HepG2 (cell line): ENCODE measurements at regions not wholly inside any gene's neighbourhood (a gene's known extent, or its start where the extent isn't known, plus 50 kb on each side); places are given as distances from the start of the nearest gene placed in this dataset.

Experiments
- ATAC-seq: fragments of 200-7000 bp; cut with Tn5 transposase; 3 replicates; pipeline ENCODE4 v1.9.1; 2020; ENCODE audit warnings: mild to moderate bottlenecking, moderate library complexity
- BruUV-seq: library from RNA; stranded (reverse); fragments of 400-500 nt; replicated peaks from 2 replicates; lab custom pipeline; 2021; lab: Mats Ljungman, UMichigan
- CTCF ChIA-PET: fragments of 300-600 bp; formaldehyde crosslinking; extraction: SDS; loops from one replicate; lab custom pipeline; 2021; ENCODE audit warnings: low total read pairs, inconsistent platforms, low intra/inter-chr PET ratio; lab: Yijun Ruan, JAX
- POLR2A ChIA-PET: fragments of 350-600 bp; sonication (Branson Sonifier 250); formaldehyde crosslinking; loops from one replicate; lab custom pipeline; 2020; ENCODE audit warnings: antibody characterized with exemption, inconsistent platforms; lab: Yijun Ruan, JAX
- DNase-seq: peaks from one replicate; pipeline ENCODE4 v3.0.0-alpha.2; 2015; ENCODE audit warnings: low spot score
- FAIRE-seq: peaks from 3 replicates; lab custom pipeline; 2011; peaks lifted over from hg19 to GRCh38; lab: Jason Lieb, UNC
- H2AFZ ChIP-seq: one replicate; pipeline ENCODE4 v1.6.1; 2011; ENCODE audit warnings: low read length, inconsistent platforms
- H3K27ac ChIP-seq: fragments of 300-600 bp; 3 replicates; pipeline ENCODE4 v1.8.0; 2011; ENCODE audit warnings: mixed run types, mild to moderate bottlenecking, mixed read lengths, low read length, inconsistent platforms; ENCODE audit not compliant: insufficient read depth; ENCODE audit errors: extremely low read length
- H3K27me3 ChIP-seq, 2 experiments: fragments of 200-600 bp in 1 of 2; 2 replicates in 1 of 2; 3 replicates in 1 of 2; pipeline versions ENCODE4 v1.6.0 to v1.8.0; 2011; ENCODE audit warnings: low read length in 2 of 2, mild to moderate bottlenecking in 2 of 2, moderate library complexity in 2 of 2, inconsistent platforms in 1 of 2; ENCODE audit not compliant: insufficient read depth in 2 of 2, control insufficient read depth in 1 of 2
- H3K36me3 ChIP-seq, 2 experiments: fragments of 200-600 bp in 1 of 2; replicated peaks in 1 of 2; 2 replicates in 1 of 2; 3 replicates in 1 of 2; pipeline versions ENCODE4 v1.5.1 to v1.8.0; 2011; ENCODE audit warnings: low read length in 2 of 2, inconsistent platforms in 1 of 2; ENCODE audit not compliant: insufficient read depth in 2 of 2, control insufficient read depth in 1 of 2
- H3K4me1 ChIP-seq: 2 replicates; pipeline ENCODE4 v1.5.1; 2012; ENCODE audit warnings: low read length, inconsistent platforms; ENCODE audit not compliant: insufficient read depth
- H3K4me2 ChIP-seq: 2 replicates; pipeline ENCODE4 v1.6.0; 2011; ENCODE audit warnings: low read depth, low read length, inconsistent platforms
- H3K4me3 ChIP-seq, 3 experiments: fragments of 200-600 bp in 1 of 3; sonication (generic), shearing (Covaris generic) in 1 of 3; replicated peaks in 1 of 3; 2 replicates each; pipeline ENCODE4 v1.5.1; 2011 to 2016; ENCODE audit warnings: low read length in 3 of 3, inconsistent platforms in 2 of 3, low read depth in 2 of 3, mild to moderate bottlenecking in 2 of 3, control low read depth in 1 of 3, mixed read lengths in 1 of 3; ENCODE audit not compliant: insufficient read depth in 1 of 3
- H3K79me2 ChIP-seq: one replicate; pipeline ENCODE4 v1.6.1; 2011; ENCODE audit warnings: low read length, inconsistent platforms; ENCODE audit not compliant: insufficient read depth
- H3K9ac ChIP-seq: 2 replicates; pipeline ENCODE4 v1.6.0; 2011; ENCODE audit warnings: mild to moderate bottlenecking, low read depth, low read length, inconsistent platforms; ENCODE audit not compliant: insufficient read depth
- H3K9me3 ChIP-seq: 2 replicates; pipeline ENCODE4 v1.5.1; 2012; ENCODE audit warnings: mild to moderate bottlenecking, low read length
- H4K20me1 ChIP-seq: 2 replicates; pipeline ENCODE4 v1.6.0; 2011; ENCODE audit warnings: inconsistent platforms, mild to moderate bottlenecking, low read length, moderate library complexity; ENCODE audit not compliant: insufficient read depth
- AFF4 ChIP-seq: sonication (generic); formaldehyde crosslinking; IDR thresholded peaks from 2 replicates; pipeline ENCODE4 v1.4.0; 2020; ENCODE audit warnings: missing genetic modification reagents
- FOXA3 ChIP-seq: IDR thresholded peaks from 2 replicates; pipeline ENCODE4 v1.6.1; 2016; ENCODE audit warnings: missing genetic modification reagents, missing compliant biosample characterization
- FOXK1 ChIP-seq: sonication (generic); formaldehyde crosslinking; IDR thresholded peaks from 2 replicates; pipeline ENCODE4 v1.4.0; 2020; ENCODE audit warnings: low read depth, missing genetic modification reagents, borderline replicate concordance
- HHEX ChIP-seq: IDR thresholded peaks from 2 replicates; pipeline ENCODE4 v1.6.1; 2016; ENCODE audit warnings: control low read depth
- KAT7 ChIP-seq: IDR thresholded peaks from 2 replicates; pipeline ENCODE4 v1.6.1; 2018; ENCODE audit warnings: borderline replicate concordance, missing compliant biosample characterization
- NFYC ChIP-seq: IDR thresholded peaks from 2 replicates; pipeline ENCODE4 v1.6.1; 2016; ENCODE audit warnings: missing genetic modification reagents, missing compliant biosample characterization
- PITX1 ChIP-seq: sonication (generic); formaldehyde crosslinking; IDR thresholded peaks from 2 replicates; pipeline ENCODE4 v1.5.1; 2020; ENCODE audit warnings: mild to moderate bottlenecking, missing genetic modification reagents
- TCF7 ChIP-seq: sonication (generic); IDR thresholded peaks from 2 replicates; pipeline ENCODE4 v1.6.1; 2016; ENCODE audit warnings: antibody characterized with exemption, low read depth
- THAP11 ChIP-seq: IDR thresholded peaks from 2 replicates; pipeline ENCODE4 v1.6.1; 2016; ENCODE audit warnings: missing biosample characterization, missing genetic modification reagents
- TIGD3 ChIP-seq: sonication (generic); formaldehyde crosslinking; IDR thresholded peaks from 2 replicates; pipeline ENCODE4 v1.5.1; 2020; ENCODE audit warnings: mild to moderate bottlenecking, missing genetic modification reagents, borderline replicate concordance
- ZNF546 ChIP-seq: sonication (generic); formaldehyde crosslinking; conservative IDR thresholded peaks from 2 replicates; pipeline ENCODE4 v1.8.1; 2023; ENCODE audit warnings: mild to moderate bottlenecking, missing genetic modification reagents
- ZNF547 ChIP-seq: sonication (generic); formaldehyde crosslinking; IDR thresholded peaks from 2 replicates; pipeline ENCODE4 v1.5.1; 2020; ENCODE audit warnings: mild to moderate bottlenecking, missing genetic modification reagents
- ZNF557 ChIP-seq: sonication (generic); formaldehyde crosslinking; IDR thresholded peaks from 2 replicates; pipeline ENCODE4 v1.4.0; 2020; ENCODE audit warnings: missing genetic modification reagents
- ZNF652 ChIP-seq: IDR thresholded peaks from 2 replicates; pipeline ENCODE4 v1.6.1; 2016; ENCODE audit warnings: low read depth, borderline replicate concordance
- ZNF770 ChIP-seq: sonication (generic); formaldehyde crosslinking; IDR thresholded peaks from 2 replicates; pipeline ENCODE4 v1.5.0; 2020; ENCODE audit warnings: mild to moderate bottlenecking, missing genetic modification reagents
- ZNF777 ChIP-seq: sonication (generic); formaldehyde crosslinking; IDR thresholded peaks from 2 replicates; pipeline ENCODE4 v1.4.0; 2020; ENCODE audit warnings: missing genetic modification reagents
- ZSCAN31 ChIP-seq: sonication (generic); formaldehyde crosslinking; IDR thresholded peaks from 2 replicates; pipeline ENCODE4 v1.5.0; 2020; ENCODE audit warnings: low read depth, mild to moderate bottlenecking, missing genetic modification reagents
- WGBS: methylation state at CpG from one replicate; pipeline ENCODE4 v1.1.6; 2017; ENCODE audit warnings: low lambda C conversion rate; 5-methylcytosine and 5-hydroxymethylcytosine counted together
- in situ Hi-C: cut with HindIII; loops from 2 replicates; pipeline ENCODE4 v1.10.0; 2017; ENCODE audit warnings: low pct_unique_long_range_greater_than_20kb; ENCODE audit not compliant: extremely low pct_ligation_motif_present
- intact Hi-C: fragments of 100-400 bp; cut with micrococcal nuclease; formaldehyde crosslinking; loops from one replicate; pipeline ENCODE4 v1.10.0; 2022; ENCODE audit not compliant: unreplicated experiment

- no peaks in the 10 kb centered on the region for H3K79me2 ChIP-seq
- H3K36me3 ChIP-seq = no peaks in the 10 kb centered on the region
- in situ Hi-C loops = no loop called here
- no peak for FAIRE-seq
- no peaks in the 10 kb centered on the region for H3K27me3 ChIP-seq
- BruUV-seq = no TSS peak
- no peak for ATAC-seq
- 25% methylated on average over 3 of the region's 3 CpGs for WGBS
- H3K4me2 ChIP-seq = no peak overlapping the region
- intact Hi-C loops = no loop called here
- ChIA-PET POLR2A (no interaction called here), CTCF (no interaction called here)
- no peak overlapping the region for H3K9ac ChIP-seq
- H2AFZ ChIP-seq = no peak overlapping the region
- H3K27ac ChIP-seq = no peak overlapping the region
- DNase-seq = no peak
- no peak overlapping the region for H3K4me3 ChIP-seq
- TF ChIP-seq TIGD3 (CRISPR knock-in tag) = no peak
- no peak for TF ChIP-seq FOXK1 (CRISPR knock-in tag)
- TF ChIP-seq THAP11 (CRISPR knock-in tag) = no peak
- TF ChIP-seq FOXA3 (CRISPR knock-in tag) = no peak
- TF ChIP-seq HHEX (CRISPR knock-in tag) = no peak
- TF ChIP-seq AFF4 (CRISPR knock-in tag) = no peak
- TF ChIP-seq ZNF547 (CRISPR knock-in tag) = no peak
- TF ChIP-seq ZSCAN31 (CRISPR knock-in tag) = no peak
- TF ChIP-seq ZNF770 (CRISPR knock-in tag) = no peak
- TF ChIP-seq NFYC (CRISPR knock-in tag) = no peak
- TF ChIP-seq ZNF777 (CRISPR knock-in tag) = no peak
- TF ChIP-seq KAT7 (CRISPR knock-in tag) = no peak
- TF ChIP-seq PITX1 (CRISPR knock-in tag) = no peak
- no peak for TF ChIP-seq TCF7
- no peak for TF ChIP-seq ZNF652
- no peak for TF ChIP-seq ZNF557 (CRISPR knock-in tag)
- no peak for TF ChIP-seq ZNF546
- no peaks in the 10 kb centered on the region for H3K9me3 ChIP-seq
- no peaks in the 10 kb centered on the region for H4K20me1 ChIP-seq
- H3K4me1 ChIP-seq = no peaks in the 10 kb centered on the region
Observed at GRCh38 chr3:18097989-18098388, 327.1 kb downstream of the SATB1 start.
